Left ventricle myocardium inferior (tissue), 1 donor: ENCODE measurements at regions not wholly inside any gene's neighbourhood (a gene's known extent, or its start where the extent isn't known, plus 50 kb on each side); places are given as distances from the start of the nearest gene placed in this dataset.

Experiments
- DNase-seq: peaks from one replicate; pipeline ENCODE4 v3.0.0-alpha.2; 2020
- H3K27ac ChIP-seq: fragments of 200-600 bp; replicated peaks from 2 replicates; pipeline ENCODE4 v1.8.0; 2021
- H3K27me3 ChIP-seq: fragments of 200-600 bp; 2 replicates; pipeline ENCODE4 v1.8.0; 2021; ENCODE audit warnings: low read depth
- H3K36me3 ChIP-seq: fragments of 200-600 bp; 2 replicates; pipeline ENCODE4 v1.8.0; 2021
- H3K4me1 ChIP-seq: fragments of 200-600 bp; 2 replicates; pipeline ENCODE4 v1.8.0; 2021
- H3K4me3 ChIP-seq: fragments of 200-600 bp; 2 replicates; pipeline ENCODE4 v1.8.0; 2021; ENCODE audit warnings: mild to moderate bottlenecking, moderate library complexity
- H3K9me3 ChIP-seq: fragments of 200-600 bp; replicated peaks from 2 replicates; pipeline ENCODE4 v1.8.0; 2021
- CTCF ChIP-seq: fragments of 200-600 bp; IDR thresholded peaks from 2 replicates; pipeline ENCODE4 v1.8.0; 2021; ENCODE audit warnings: antibody characterized with exemption, mild to moderate bottlenecking, borderline replicate concordance
- intact Hi-C: fragments of 100-400 bp; cut with micrococcal nuclease; formaldehyde crosslinking; loops from one replicate; pipeline ENCODE4 v1.11.0; 2022
- donor health status: DM: no; HTN: yes; CAD: no; lungs with severe emphysema.

DNA sequence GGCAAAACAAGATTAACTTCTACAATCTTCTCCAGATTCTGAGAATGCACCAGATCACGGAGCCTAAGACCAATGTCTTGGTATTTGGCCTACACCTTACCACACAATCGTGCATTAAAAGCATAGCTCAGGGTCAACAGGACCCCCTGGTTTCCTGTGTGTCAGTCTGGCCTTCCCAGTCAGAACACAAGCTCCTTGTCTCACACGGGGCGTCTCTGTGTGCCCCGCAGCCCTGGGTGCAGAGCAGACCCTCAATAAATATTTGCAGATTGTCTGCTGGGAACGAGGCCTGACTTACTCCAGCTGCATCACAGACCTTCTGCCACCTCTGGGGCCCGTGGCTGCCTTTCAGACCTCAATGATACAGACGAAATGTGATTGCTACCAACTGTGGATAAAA lies 82.5 kb upstream of the CTNNB1 start:
- no peak for DNase-seq
- Histone ChIP-seq H3K9me3 (no peaks in the 10 kb centered on the region), H3K4me1 (peaks cover 31% of the 10 kb centered on the region), H3K36me3 (no peaks in the 10 kb centered on the region), H3K27me3 (no peaks in the 10 kb centered on the region), H3K4me3 (no peak overlapping the region), H3K27ac (peak overlapping the region; percentile 53)
- no peak for TF ChIP-seq CTCF
- intact Hi-C loops: no loop called here

GRCh38 chr3:41117398-41117870 lies 81.9 kb upstream of the CTNNB1 start:
- H3K4me1 ChIP-seq: peaks cover 31% of the 10 kb centered on the region
- H3K27ac ChIP-seq: peak overlapping the region; percentile 53
- TF ChIP-seq CTCF: no peak
- no peaks in the 10 kb centered on the region for H3K9me3 ChIP-seq
- no peak overlapping the region for H3K4me3 ChIP-seq
- no peaks in the 10 kb centered on the region for H3K36me3 ChIP-seq
- intact Hi-C loops: no loop called here
- H3K27me3 ChIP-seq: no peaks in the 10 kb centered on the region
- peak; percentile 91 for DNase-seq

- Histone ChIP-seq H3K27ac (no peak overlapping the region), H3K4me3 (no peak overlapping the region), H3K9me3 (no peaks in the 10 kb centered on the region), H3K36me3 (no peaks in the 10 kb centered on the region), H3K4me1 (peaks cover 31% of the 10 kb centered on the region), H3K27me3 (no peaks in the 10 kb centered on the region)
- no peak for TF ChIP-seq CTCF
- intact Hi-C loops: no loop called here
- no peak for DNase-seq
These were observed 80.6 kb upstream of the CTNNB1 start for GRCh38 chr3:41118461-41119390.

DNA sequence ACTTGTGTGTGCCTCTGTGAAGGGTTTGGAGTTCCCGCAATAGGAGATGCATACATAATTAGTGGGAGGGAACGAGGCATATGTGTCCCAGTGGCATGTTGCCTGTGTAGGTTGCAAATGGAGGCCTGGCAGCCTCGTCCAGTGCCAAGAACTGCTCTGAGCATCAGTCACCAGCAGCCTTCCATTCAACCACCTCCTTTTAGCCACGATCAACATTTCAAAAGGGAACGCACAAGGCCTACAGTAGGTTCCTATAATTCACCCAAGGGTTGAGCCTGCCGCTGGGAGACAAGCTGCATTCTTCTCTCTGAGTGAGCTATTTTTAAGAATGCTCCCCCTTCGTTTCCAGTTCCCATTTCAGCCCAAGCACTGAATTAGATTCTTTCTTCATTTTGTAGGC lies 78.8 kb upstream of the CTNNB1 start:
- H3K27ac ChIP-seq: peak overlapping the region; percentile 25
- H3K36me3 ChIP-seq: no peaks in the 10 kb centered on the region
- no peak for TF ChIP-seq CTCF
- no peaks in the 10 kb centered on the region for H3K27me3 ChIP-seq
- no peak for DNase-seq
- intact Hi-C loops: no loop called here
- peaks cover 9% of the 10 kb centered on the region for H3K9me3 ChIP-seq
- no peak overlapping the region for H3K4me3 ChIP-seq
- H3K4me1 ChIP-seq: peaks cover 31% of the 10 kb centered on the region

DNA sequence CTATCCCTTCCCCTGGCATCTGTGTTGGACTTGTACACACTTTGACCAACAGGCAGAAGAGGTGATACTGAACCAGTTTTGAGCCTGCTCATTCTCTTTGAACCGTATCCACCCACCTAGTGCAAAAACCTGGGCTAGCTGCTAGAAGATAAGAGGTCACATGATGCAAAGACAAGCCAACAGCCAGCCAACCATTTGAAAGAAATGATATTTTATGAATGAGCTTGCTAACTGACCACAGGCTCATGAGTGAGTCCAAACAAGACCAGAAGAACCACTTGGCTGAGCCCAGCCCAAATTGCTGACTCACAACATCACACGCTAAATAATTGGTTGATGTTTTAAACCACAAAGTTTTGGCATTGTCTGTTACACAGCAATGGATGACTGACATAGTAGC lies 74.0 kb upstream of the CTNNB1 start:
- TF ChIP-seq CTCF: no peak
- Histone ChIP-seq H3K36me3 (no peaks in the 10 kb centered on the region), H3K4me3 (no peak overlapping the region), H3K4me1 (peaks cover 11% of the 10 kb centered on the region), H3K27me3 (no peaks in the 10 kb centered on the region), H3K27ac (no peak overlapping the region), H3K9me3 (peaks cover 36% of the 10 kb centered on the region)
- DNase-seq: no peak
- intact Hi-C loops: no loop called here
